ENCODE measurements at regions not wholly inside any gene's neighbourhood (a gene's known extent, or its start where the extent isn't known, plus 50 kb on each side); places are given as distances from the start of the nearest gene placed in this dataset.

DNA sequence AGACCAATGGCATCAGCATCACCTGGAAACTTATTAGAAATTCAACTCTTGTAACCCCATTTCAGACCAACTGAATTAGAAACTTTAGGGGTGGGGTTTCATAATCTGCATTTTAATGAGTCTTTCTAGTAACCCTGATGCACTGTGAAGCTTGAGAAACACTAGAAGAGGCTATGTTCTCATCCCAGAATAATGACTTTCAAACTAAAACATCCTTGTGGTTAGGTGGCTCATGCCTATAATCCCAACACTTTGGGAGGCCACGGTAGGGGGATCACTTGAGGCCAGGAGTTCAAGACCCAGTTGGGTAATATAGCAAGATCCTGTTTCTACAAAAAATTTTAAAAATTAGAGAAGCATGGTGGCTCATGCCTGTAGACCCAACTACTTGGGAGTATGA lies 402.4 kb downstream of the DLEU7 start:
- H3K36me3 Mint-ChIP-seq (ENCODE audit: low read depth), result no peaks in the 10 kb centered on the region

DNA sequence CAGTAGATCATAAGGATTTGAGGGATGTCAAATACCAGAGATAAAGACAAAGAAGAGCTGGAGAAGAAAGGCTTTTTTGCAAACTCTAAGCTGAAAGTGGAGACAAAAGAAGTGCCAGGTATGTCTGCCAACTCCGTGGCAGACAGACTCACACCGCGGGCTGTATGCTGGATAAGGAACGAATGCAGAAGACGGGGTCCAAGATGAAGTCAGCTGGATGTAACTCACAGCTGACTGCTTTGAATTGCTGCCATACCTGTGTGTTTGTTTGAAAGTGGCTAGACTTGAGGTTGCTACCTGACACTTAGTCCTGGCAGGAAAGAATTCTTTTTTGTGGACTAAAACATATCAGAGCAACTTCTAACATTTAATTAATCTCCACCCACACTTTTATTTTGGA lies 398.8 kb downstream of the DLEU7 start:
- H3K36me3 Mint-ChIP-seq (ENCODE audit: low read depth), result no peaks in the 10 kb centered on the region
- H3K4me1 Mint-ChIP-seq, result peaks cover 34% of the 10 kb centered on the region
- TF ChIP-seq, protein P1, sequence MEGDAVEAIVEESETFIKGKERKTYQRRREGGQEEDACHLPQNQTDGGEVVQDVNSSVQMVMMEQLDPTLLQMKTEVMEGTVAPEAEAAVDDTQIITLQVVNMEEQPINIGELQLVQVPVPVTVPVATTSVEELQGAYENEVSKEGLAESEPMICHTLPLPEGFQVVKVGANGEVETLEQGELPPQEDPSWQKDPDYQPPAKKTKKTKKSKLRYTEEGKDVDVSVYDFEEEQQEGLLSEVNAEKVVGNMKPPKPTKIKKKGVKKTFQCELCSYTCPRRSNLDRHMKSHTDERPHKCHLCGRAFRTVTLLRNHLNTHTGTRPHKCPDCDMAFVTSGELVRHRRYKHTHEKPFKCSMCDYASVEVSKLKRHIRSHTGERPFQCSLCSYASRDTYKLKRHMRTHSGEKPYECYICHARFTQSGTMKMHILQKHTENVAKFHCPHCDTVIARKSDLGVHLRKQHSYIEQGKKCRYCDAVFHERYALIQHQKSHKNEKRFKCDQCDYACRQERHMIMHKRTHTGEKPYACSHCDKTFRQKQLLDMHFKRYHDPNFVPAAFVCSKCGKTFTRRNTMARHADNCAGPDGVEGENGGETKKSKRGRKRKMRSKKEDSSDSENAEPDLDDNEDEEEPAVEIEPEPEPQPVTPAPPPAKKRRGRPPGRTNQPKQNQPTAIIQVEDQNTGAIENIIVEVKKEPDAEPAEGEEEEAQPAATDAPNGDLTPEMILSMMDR (IDR thresholded peaks at IDR 0.05), result no peak
- DNase-seq, result no peak
- no peak overlapping the region for H3K27ac Mint-ChIP-seq
- no peak overlapping the region for H3K4me3 Mint-ChIP-seq
- H3K27me3 Mint-ChIP-seq (ENCODE audit: low read depth, poor library complexity), result no peaks in the 10 kb centered on the region
- no peaks in the 10 kb centered on the region for H3K9me3 Mint-ChIP-seq

More for the DNA sequence above, 402.4 kb downstream of the DLEU7 start:
- Mint-ChIP-seq H3K4me1 (peaks cover 33% of the 10 kb centered on the region), H3K4me3 (no peak overlapping the region), H3K9me3 (no peaks in the 10 kb centered on the region), H3K27ac (no peak overlapping the region), H3K27me3 (ENCODE audit: low read depth, poor library complexity) (no peaks in the 10 kb centered on the region)
- DNase-seq, result no peak
- TF ChIP-seq, protein P1 (IDR thresholded peaks at IDR 0.05), result no peak

GRCh38 chr13:50446611-50447010 lies 396.9 kb downstream of the DLEU7 start:
- Mint-ChIP-seq H3K36me3 (ENCODE audit: low read depth) (peaks cover 4% of the 10 kb centered on the region), H3K9me3 (peaks cover 6% of the 10 kb centered on the region), H3K27ac (no peak overlapping the region), H3K27me3 (ENCODE audit: low read depth, poor library complexity) (no peaks in the 10 kb centered on the region), H3K4me1 (peaks cover 29% of the 10 kb centered on the region), H3K4me3 (no peak overlapping the region)
- DNase-seq, result no peak
- TF ChIP-seq, protein P1 (IDR thresholded peaks at IDR 0.05), result no peak

- peaks cover 4% of the 10 kb centered on the region for H3K36me3 Mint-ChIP-seq (ENCODE audit: low read depth)
- peaks cover 6% of the 10 kb centered on the region for H3K9me3 Mint-ChIP-seq
- no peaks in the 10 kb centered on the region for H3K27me3 Mint-ChIP-seq (ENCODE audit: low read depth, poor library complexity)
- TF ChIP-seq, protein P1 (IDR thresholded peaks at IDR 0.05), result no peak
- no peak for DNase-seq
- H3K27ac Mint-ChIP-seq, result peak overlapping the region; percentile 21
- H3K4me3 Mint-ChIP-seq, result no peak overlapping the region
- H3K4me1 Mint-ChIP-seq, result peaks cover 44% of the 10 kb centered on the region
Measured at GRCh38 chr13:50448535-50448998, 394.9 kb downstream of the DLEU7 start.

DNA sequence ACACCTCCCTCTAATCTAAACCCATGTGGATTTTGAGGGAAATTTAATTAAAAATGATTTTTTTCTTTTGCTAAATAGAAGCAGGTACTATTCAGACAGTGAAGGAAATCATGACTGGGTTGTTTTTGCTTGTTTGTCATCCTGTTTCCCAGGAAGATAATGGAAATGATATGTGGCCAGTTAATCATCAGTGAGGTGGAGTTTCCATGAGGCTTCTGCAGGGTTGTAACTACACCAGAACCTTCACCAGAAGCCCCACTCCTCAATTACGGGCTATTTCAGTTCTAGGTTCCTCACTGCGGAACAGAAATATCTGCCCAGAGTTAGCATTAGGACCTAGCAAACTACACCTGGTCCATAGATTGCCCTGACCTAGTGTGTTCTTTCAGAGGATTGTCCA lies 394.0 kb downstream of the DLEU7 start:
- Mint-ChIP-seq H3K27ac (no peak overlapping the region), H3K4me1 (peaks cover 50% of the 10 kb centered on the region), H3K4me3 (no peak overlapping the region), H3K27me3 (ENCODE audit: low read depth, poor library complexity) (no peaks in the 10 kb centered on the region), H3K9me3 (peaks cover 6% of the 10 kb centered on the region), H3K36me3 (ENCODE audit: low read depth) (peaks cover 4% of the 10 kb centered on the region)
- DNase-seq, result no peak
- TF ChIP-seq, protein P1 (IDR thresholded peaks at IDR 0.05), result no peak

- no peak for DNase-seq
- Mint-ChIP-seq H3K9me3 (peaks cover 6% of the 10 kb centered on the region), H3K27me3 (ENCODE audit: low read depth, poor library complexity) (no peaks in the 10 kb centered on the region), H3K27ac (no peak overlapping the region), H3K4me3 (no peak overlapping the region), H3K36me3 (ENCODE audit: low read depth) (peaks cover 4% of the 10 kb centered on the region), H3K4me1 (peaks cover 42% of the 10 kb centered on the region)
- TF ChIP-seq, protein P1 (IDR thresholded peaks at IDR 0.05), result no peak
Measured at GRCh38 chr13:50450279-50450678, 393.2 kb downstream of the DLEU7 start.

Data from nephron progenitor cell (in vitro differentiated cells).